Superior temporal gyrus (tissue), 1 donor: ENCODE measurements at regions not wholly inside any gene's neighbourhood (a gene's known extent, or its start where the extent isn't known, plus 50 kb on each side); places are given as distances from the start of the nearest gene placed in this dataset.
"Not testable (repeated sequence)": the region's sequence is repeated elsewhere in the genome, so short reads cannot be mapped to it uniquely, and the experiment has no call there.

Source experiments
- DNase-seq: peaks from one replicate; pipeline ENCODE4 v3.0.0-alpha.2; 2016; ENCODE audit errors: extremely low spot score

GRCh38 chr3:26763723-26764122 is 141.2 kb downstream of the LRRC3B start:
- no peak for DNase-seq

- no peak for DNase-seq
These were observed 143.5 kb downstream of the LRRC3B start for GRCh38 chr3:26766031-26766430.

DNA sequence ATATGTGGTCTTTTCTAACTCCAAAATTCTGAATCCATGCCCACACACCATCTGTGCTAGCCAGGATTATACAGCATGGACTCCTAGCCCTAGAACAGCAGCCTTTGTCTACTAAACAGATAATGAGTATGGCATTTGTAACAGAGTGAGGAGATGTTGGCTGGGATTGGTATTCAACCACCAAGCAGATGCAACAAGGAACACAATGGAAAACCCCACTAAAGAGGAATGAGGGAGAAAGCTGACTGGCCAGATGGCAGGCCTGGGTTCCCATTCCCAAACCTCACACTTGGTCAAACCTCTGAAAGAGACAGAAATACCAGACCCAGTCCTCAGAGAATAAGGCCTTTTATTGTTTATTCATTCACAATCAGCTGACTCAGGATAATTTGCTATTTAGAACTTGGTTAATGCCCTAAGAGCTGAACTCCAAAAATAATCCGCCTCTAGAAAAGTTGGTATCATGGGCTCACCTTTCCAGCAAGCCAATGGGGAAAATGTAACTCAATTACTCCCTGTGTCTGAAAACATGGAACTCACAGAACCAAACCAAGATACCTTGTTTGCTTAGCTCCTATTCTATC is 145.6 kb downstream of the LRRC3B start:
- DNase-seq = no peak

DNA sequence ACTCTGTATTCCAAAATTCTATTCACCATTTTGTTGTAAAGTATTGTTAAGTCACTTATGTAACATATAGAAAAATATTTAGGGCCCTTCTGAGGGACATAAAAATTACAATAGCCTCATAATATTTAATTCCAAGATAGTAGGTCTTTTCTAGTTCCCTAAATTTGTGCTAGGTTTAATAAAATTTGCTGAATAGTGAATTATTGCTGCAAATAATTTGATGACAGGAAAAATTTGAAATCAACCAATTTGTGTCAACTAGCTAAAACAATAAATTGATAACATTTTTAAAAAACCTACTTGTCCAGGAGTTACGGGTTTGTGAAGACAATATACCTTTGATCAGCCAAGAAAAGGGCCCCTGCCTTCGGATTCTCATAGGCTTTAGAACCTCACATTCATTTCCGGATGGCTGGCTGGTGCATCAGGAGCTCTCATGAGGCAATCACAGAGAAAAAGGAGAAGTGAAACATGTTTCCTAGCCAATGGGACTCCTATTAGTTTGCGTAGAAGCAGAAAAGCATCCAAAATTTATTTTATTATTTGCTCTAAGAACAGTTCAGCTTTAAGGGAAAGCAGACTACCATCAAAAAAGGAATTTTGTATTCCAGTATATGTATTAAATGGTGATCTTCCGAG is 177.2 kb downstream of the LRRC3B start:
- no peak for DNase-seq

DNA sequence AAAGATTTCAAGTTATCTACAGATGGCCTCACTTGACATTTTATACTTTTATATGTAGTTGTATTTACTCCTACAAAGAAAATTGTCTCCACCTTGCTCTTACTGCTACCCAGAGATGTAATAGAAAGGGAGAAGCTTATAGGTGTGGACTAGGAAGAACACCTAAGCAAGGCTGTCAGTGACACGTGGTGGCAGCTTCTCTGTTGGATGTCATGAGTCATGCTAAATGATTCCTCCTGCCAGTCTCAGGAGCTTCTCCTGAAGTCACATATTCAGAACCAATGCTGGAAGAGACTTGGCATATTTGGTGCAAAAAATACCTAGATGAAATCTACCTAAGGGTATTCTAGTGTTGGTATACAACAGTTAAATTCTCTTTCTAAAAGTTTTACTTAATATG is 184.7 kb downstream of the LRRC3B start:
- DNase-seq = no peak

DNA sequence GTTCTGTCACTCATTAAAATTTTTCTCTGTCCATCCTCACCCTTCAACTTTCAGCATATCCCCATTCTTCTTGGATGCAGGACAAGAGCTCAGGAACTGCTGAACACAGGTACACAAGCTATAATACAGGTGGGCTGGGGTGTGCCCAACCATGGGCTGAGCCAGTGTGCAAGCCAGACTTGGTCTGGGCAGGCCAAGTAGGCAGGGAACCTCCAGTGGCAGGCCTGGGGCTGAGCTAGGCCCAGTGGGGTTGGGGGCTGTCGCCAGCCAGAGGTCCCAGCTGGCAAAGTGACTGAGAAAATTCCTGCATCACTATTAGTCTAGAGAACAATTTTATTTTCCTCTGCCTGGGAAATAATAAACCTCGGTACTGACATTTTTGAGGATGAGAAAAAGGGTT is 202.9 kb downstream of the LRRC3B start:
- DNase-seq = no peak

DNA sequence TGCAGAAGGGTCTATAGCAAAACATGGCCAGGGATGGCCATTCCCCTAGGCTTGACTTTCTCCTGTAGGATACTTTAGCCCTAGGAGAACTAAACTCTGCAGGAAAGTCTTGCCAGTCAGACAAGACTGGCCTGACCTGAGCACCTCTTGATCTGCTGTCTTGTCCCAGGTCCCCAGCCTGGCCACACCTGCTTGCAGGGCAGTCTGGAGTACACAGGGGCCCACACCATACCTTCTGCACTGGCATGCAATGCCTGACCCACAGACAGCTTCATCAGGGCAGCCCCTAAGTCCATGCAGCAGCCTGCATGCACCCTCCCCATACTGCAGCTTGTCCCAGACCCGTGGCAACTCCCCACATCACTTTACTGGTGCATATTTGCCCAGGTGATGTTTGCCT is 204.6 kb downstream of the LRRC3B start:
- DNase-seq = no peak

DNA sequence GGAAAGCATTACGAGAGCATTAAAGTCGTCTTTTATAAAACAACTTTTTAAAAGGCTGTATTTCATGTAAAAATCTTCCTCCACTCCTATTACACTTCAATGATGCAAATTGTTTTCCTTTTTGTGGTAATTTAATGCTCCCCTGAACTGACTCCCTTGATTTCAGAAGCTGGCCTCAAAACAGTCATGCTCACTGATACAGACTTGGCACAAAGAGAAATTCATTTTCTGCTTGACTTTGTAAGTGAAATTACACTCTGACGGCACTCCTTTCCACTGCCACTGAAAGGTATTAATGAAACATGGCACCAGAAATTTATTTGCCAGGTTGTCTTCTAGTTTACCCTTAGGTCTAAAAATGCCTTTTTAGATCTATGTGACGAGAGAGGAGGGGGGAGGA is 215.5 kb downstream of the LRRC3B start:
- no peak for DNase-seq

DNA sequence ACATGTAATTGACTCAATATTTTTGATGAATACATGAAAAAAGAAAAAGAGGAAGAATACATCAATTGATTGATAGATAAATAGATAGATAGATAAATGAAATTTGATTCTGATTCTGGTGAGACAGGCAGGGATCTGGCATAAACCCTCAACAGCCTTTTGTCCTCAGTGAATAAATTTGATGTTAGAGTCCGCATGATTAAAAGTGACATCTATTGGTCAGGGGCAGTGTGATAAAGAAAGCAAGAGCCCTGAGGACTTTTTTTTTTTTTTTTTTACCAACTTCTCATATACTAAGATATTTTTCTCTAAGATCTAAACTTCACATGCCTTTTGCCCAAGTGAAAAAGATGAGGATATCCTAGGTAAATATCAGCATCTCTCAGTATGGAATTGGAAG is 216.4 kb downstream of the LRRC3B start:
- DNase-seq = no peak

GRCh38 chr3:26840272-26840870 is 217.8 kb downstream of the LRRC3B start:
- no peak for DNase-seq

GRCh38 chr3:26845194-26845593 is 222.6 kb downstream of the LRRC3B start:
- no peak for DNase-seq

GRCh38 chr3:26847680-26848079 is 225.1 kb downstream of the LRRC3B start:
- no peak for DNase-seq

GRCh38 chr3:26894443-26894842 is 271.9 kb downstream of the LRRC3B start:
- no peak for DNase-seq

DNA sequence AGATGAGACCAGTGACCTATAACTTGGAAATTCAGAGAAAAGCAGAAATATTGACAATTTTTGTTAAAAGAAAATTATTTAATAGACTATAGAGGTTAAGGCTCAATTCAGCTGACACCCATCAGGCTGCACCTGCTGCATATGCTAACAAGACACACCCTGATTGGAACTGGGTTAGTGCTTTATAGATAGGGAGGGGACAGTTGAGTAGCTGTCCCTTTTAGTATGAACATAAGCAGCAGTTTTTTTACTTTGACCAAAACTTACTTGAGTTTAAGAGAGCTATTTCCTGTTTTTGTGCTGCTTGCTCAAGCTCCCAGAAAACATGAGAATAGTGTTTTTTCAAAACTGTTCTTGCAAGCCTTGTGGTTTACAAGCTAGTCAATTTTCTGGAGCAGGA is 292.6 kb downstream of the LRRC3B start:
- no peak for DNase-seq

DNA sequence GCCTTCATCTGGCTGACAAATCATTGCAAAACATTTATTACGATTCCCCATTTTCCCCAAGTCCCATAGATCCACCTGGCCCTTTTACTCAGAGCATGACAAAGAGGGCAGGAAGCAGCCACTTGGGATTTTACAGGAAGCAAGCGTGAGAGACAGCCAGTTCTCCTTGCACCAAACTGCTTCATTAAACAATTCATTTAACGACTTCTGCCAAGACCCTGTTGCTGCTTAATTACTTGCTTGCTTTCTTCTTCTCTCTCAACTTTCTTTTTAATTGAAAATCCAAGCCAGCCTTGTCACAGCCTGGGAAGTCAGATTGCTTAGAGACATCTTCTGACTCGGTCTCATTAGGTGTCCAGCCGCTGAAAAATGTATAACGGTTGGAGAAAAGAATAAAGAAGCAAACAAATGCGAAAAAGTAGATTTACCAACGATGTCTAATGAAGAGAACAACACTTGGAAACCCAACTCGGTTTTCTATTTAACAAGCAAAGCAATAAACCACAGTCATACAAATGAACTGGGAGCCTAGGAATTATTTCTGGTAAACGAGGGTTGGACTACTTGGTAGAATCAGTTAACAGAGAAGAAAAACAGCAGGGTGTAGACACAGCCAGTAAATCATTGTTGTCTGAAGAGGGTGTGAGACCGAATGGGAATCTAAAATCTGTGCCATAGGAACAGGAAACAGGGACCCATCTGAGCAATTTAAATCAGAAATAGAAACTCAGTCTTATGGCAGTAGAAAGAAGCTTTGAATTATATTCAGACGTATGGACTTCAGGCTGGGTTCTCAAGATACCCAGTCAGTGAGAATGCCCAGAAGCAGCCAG is 298.3 kb downstream of the LRRC3B start:
- DNase-seq = peak; percentile 21

- no peak for DNase-seq
These were observed 309.3 kb downstream of the LRRC3B start for GRCh38 chr3:26931896-26932295.

DNA sequence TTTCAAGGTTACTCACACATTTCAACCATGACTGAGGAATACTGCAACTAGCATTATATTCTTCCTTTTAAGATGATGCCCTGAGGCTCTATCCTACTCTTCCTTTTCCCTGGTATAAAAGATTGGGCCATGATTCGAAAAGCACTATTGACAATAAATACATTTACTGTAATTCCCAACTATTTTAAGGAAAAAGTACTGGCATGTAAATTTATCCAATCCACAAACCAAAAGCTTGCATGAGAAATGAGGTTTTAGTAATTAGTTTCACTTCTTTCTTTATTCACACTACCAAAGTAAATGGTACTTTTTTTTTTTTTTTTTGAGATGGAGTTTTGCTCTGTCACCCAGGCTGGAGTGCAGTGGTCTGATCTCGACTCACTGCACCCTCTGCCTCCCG is 310.2 kb downstream of the LRRC3B start:
- no peak for DNase-seq

- DNase-seq = not testable (repeated sequence)
These were observed 322.9 kb downstream of the LRRC3B start for GRCh38 chr3:26945480-26945879.

- no peak for DNase-seq
These were observed 337.8 kb downstream of the LRRC3B start for GRCh38 chr3:26960382-26960781.

DNA sequence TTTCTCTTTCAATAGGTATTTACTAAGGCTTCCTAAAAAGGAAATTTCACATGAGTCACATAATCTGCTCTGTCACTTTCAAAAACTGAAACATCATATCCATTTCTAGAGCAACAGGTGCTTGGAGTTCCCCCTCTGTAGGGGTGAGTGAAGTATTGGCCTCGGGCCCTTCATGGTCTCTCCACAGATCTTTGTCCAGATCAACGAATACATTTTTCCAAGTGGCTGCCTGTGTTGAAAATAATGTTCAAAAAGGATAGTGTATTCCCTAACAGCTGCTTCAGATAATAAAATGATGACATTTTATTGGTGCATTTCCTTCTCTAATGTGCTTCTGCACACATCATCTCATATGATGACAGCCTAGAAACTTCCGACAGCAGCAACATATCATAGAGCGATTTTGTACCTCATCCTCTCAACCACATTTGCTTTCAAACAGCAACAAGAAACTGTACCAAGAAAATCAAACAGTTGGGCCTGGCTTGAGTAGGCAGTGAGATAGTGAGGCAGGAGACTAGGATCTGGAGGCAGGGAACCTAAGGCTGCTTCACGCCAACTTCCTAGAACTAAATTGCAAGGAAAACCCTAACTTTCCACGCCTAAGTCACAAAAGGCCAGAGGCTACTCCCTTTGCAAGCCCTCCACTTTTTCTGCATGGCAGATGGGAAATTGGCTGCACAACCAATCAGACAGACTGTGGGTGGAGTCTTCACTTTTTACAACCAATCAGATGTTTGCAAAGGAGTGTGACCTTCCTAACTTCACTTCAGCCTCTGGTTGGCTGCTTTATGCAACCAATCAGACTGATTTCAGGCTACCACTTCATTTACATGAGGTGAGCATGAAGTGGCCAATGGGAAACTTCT is 340.2 kb downstream of the LRRC3B start:
- no peak for DNase-seq

GRCh38 chr3:26963361-26963743 is 340.8 kb downstream of the LRRC3B start:
- DNase-seq = no peak

- DNase-seq = no peak
These were observed 341.7 kb downstream of the LRRC3B start for GRCh38 chr3:26964313-26964712.
